ENCODE measurements at regions not wholly inside any gene's neighbourhood (a gene's known extent, or its start where the extent isn't known, plus 50 kb on each side); places are given as distances from the start of the nearest gene placed in this dataset.
"Not testable (repeated sequence)": the region's sequence is repeated elsewhere in the genome, so short reads cannot be mapped to it uniquely, and the experiment has no call there.

DNA sequence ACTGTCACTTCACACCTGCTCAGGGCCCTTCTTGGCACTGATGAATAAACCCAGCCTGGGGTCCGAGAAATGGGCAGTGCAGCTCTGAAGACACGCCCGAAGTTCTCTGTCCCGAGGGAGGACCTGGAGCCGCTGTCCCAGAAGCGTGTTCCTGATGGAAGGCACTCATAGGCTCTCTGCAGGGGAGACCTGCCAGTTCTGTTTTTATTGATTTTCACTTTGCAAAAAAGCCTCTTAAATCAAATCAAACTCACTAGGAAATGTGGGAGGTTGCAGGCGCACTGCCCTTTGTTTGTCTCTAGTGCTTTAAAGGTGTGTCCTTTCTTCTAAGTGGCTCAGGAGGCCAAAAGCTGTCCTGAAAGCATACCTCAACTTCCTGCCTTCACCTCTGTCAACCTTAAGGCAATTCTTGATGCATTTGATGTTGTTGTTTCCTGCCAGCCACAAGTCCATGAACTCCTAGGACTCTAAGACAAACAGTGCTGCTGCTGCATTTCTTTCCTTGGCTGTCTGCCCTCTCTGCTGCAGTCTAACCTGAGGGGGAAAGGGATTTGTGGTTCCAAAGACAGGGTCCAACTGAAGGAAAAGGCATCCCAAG, 663.2 kb downstream of the UQCRFS1 start:
- no peak for DNase-seq

DNA sequence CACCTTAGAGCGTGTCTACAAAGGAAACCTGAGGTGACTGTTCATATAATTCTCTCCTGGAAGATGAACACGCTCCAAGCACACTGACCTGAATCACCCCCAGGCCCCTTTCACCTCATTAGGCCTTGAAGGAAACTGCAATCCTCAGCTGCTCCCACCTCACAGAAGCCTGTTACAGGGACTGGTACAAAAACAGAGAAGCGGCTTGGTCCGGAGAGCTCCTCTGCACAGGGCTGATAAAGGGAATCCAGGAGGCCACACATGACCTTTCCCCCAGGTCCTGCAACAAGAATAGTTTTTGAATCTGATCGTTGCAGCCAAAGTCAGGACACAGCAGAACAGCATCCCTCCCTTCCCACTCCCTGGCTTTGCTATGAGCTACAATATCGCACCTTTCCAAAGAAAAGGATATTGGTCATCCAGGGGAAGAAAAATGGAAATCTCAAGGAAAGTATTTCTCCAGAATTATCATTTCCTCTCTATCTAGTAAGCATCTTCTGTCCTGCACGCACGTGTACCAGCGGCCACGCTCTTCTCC, 666.7 kb downstream of the UQCRFS1 start:
- no peak for DNase-seq

DNA sequence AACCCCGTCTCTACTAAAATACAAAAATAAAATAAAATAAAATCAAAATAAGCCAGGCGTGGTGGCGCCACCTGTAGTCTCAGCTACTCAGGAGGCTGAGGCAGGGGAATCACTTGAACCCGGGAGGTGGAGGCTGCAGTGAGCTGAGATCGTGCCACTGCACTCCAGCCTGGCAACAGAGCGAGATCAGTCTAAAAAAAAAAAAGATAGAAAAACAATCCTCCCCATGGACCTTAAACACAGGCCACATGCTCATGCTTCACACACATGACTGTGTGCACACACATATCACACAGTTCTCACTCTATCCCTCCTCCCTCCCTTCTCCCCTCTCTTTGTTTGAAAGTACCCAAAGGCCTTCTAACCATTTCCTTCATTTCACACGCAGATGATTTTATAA, 667.6 kb downstream of the UQCRFS1 start:
- DNase-seq: not testable (repeated sequence)

DNA sequence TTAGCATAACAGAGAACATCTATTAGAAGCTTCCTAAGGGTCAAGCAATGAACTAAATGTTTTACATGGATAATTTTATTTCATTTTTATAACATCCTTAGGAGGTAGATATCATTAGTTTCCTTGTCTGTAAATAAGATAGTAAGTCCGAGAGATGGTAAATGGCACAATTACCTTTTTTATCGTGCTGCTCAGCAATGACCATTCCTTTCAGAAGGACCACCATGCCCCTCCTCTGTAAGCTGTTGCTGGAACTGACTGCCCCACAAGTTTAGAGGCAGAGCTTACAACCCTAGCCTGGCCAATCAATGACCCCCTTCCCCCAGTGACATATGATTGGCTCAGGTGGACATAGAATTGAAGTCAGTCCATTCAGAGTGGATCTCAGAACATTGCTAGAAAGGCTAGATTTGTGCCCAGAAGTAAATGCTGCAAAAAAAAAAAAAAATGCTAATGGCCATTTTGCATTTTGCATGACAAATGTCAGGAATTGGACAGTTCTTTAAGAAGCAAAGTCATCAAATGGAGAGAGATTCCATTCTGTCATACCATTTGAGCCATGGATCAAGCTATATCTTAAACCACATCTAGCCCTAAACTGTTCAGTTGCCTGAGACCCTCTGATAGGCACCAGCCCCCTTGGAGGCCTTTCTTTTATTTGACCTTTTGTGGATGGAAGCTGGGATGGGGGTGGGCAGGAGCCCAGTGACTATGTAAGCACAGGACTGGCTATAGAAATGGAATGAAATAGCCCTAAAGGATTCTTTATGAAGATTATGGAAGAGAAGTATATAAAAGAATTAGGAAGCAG, 668.3 kb downstream of the UQCRFS1 start:
- no peak for DNase-seq

DNA sequence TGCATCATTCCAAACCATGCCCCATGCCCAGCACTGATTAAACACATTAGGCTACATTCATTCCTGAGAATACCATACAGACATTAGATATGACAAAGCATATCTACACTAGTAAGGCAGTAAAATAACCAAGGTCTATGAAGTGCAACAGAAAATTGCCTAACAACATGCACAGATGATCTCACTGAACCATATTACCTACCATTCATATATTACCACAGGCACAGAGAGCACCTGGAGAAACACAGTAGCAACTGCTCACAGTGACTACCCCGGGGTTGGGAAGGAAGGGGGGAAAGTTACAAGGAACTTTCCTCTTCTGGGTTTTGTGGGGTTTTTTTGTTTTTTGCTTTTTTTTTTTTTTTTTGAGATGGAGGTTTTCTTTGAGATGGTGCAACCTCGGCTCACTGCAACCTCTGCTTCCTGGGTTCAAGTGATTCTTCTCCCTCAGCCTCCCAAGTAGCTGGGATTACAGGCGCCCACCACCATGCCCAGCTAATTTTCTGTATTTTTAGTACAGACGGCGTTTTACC, 669.6 kb downstream of the UQCRFS1 start:
- no peak for DNase-seq

DNA sequence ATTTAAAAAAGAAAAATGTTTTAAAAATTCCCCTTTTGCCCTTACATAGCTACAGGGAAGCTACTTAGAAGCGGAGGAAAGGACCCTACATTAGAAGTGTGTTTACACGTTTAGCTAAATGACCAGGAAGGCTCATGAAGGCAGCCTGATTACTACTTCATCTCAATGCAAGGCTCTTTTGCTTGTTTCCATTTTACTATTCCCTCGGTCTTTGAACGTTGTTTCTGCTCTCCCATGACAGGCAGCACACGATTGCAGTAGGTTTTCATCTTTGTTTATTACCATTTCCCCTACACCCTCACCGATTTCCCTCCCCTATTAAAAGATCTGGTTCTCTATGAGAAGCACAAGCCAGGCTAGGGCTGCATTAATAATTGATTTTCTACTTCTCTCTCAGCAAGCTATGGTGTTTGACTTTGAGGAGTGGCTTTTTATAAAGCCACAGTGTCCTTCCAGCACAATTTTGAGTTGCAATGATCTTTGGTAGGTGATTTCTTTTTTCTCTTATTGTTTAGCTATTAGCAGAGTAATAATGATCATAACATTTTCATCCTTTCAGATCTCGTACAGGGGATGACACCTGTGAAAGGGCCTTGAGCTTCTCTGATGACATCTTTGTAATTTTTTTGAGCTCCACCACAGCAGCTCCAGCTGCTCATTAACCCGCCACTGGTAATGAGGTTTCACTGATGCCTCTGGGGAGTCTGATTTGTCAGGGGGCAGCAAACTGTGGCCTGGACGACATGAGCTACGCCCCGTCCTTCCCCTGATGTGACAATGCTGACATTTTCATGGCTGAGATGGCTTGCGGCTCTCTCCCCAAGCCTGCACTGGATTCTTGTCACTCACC, 670.3 kb downstream of the UQCRFS1 start:
- no peak for DNase-seq

DNA sequence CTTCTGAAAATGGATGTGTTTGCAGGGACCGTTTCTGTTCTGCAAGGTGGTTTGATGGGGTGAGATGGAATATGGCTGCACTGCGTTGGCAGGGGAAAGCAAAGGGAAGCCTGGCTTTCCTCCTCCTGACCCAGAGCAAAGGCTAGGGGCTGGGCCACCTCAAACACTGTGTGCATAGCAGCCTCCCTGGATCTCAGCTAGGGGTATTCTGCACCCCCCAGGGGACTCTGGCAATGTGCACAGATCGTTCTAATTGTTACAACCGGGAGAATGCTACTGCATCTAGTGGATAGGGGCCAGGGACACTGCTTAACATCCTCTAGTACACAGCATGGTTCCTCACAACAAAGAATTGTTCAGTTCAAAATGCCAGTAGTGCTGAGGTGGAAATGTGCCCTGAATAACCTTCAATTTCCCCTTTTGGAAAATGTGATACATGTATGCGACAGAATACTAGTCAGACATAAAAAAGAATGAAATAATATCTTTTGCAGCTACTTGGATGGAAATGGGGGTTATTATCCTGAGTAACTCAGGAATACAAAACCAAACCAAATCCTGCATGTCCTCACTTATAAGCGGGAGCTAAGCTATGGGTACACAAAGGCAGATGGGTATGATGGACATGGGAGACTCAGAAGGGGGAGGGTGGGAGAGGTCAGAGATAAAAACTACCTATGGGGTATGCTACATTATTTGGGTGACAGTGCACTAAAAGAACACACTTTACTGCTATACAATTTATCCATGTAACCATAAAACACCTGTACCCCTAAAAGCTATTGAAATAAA, 671.2 kb downstream of the UQCRFS1 start:
- DNase-seq: no peak

DNA sequence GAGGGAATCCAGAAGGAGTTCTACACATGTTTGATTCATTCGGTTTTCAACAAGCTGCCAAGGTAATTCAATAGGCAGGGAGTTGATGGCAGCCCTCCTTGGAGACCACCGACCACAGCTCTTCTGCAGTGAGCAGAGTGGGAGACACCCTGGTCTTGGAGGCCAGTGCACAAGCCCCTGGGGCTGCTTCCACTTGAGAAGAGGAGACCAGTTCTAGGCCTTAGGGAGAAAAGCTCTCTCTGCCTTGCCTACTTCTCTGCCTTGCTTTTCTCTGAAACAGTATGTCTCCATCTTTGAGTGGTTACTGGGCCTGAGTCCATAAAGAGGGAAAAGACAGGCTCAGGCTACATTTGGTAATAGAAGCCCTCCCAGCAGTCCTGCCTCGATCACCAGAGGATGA, 671.9 kb downstream of the UQCRFS1 start:
- no peak for DNase-seq

DNA sequence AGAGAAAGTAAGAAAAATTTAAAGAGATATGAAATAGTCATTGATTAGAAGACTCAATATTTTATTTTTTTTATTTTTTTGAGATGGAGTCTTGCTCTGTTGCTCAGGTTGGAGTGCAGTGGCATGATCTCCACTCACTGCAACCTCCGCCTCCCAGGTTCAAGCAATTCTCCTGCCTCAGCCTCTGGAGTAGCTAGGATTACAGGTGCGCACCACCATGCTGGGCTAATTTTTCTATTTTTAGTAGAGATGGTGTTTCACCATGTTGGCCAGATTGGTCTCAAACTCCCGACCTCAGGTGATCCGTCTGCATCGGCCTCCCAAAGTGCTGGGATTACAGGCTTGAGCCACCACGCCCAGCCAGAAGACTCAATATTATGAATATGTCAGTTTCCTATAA, 672.6 kb downstream of the UQCRFS1 start:
- not testable (repeated sequence) for DNase-seq

DNA sequence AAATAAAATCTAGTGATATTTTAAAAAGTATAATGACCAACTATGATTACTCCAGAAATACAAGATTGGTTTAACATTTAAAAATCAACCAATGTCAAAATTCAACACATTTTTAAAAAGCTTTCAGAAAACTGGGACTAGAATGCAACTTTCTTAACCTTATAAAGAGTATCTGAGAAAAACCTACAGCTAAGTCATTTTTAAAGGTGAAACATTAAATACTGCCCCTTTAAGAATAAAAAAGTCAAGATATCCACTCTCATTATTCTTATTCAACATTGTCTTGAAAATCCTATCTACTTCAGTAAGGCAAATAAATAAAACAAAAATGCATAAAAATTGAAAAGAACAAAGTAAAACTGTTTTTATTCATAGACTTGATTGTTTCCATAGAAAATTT, 673.2 kb downstream of the UQCRFS1 start:
- no peak for DNase-seq

DNA sequence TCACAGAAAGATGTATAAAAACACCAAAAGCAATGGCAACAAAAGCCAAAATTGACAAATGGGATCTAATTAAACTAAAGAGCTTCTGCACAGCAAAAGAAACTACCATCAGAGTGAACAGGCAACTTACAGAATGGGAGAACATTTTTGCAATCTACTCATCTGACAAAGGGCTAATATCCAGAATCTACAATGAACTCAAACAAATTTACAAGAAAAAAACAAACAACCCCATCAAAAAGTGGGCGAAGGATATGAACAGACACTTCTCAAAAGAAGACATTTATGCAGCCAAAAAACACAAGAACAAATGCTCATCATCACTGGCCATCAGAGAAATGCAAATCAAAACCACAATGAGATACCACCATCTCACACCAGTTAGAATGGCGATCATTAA, 674.4 kb downstream of the UQCRFS1 start:
- DNase-seq: not testable (repeated sequence)

DNA sequence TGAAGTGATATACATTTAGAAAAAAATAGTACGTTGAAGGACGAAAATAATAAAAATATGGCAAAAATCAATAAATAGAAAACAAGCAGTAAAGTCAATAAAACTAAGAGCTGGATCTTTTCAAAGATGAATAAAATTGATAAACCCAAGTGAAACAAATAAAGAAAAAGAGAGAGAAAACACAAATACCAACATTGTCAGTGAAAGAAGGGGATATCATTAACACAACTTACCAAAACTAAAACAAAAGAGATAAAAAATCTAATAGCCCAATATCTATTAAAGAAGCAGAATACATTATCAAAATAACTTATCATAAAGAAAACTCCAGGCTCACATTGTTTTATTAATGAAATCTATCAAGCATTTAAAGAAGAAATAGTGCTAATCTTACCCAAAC, 675.1 kb downstream of the UQCRFS1 start:
- no peak for DNase-seq

DNA sequence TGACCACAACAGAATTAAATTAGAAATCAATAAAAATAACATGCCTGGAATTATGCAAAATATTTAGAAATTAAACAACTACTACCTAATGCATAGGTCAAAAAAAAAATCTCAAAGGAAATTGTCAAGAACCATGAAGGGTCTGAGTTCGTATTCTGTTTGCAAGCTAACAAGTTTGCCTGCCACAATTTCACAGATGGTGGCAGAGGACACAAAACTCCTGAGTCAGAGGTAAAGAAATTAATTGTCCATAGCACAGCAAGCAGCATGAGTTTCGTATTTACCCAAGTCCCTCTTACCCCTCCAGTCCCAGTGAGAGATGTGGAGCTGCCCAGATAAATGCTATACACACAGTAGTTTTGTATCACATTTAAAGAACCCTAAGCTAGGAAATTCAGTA, 675.9 kb downstream of the UQCRFS1 start:
- DNase-seq: no peak

DNA sequence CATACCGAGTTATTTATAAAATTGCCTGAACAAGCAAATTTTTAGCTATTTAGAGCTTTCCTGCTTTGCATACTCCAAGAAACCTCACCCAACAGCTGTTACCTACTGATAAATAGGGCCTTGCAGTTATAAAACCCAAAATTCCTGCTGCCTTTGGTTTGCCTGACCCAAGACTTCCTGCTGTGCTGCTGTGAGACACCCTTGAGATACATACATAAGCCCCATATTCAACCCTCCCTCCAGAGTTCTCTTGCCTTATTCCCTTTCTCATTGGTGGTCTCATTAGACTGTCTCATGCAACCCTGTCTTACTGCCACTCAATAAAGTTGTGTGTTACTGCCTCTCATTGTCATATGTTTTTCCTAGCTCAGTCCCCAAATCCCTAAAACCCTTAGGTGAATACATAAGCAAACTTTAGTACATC, 677.6 kb downstream of the UQCRFS1 start:
- DNase-seq: no peak

DNA sequence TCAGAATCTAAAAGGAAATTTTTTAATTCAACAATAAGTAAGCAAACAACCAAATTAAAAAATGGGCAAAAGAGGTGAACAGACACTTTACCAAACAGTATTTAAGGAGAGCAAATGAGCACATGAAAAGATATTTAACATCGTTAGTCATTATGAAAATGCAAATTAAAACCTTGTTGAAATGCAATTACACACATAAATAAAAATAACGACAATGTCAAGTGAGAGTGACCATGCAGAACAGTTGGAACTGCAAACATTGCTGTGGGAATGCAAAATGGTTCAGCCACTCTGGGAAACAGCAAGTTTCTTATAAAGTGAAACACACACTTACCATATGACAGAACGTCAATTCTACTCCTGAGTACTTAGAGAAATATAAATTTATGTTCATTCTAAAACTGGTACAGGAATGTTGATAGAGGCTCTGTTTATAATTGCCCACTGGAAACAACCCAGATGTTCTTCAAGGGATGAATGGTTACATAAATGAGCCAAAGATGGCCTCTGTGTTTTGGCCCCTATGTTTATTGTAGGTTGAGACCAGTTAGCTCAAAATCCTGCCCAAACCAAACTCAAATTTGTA, 678.1 kb downstream of the UQCRFS1 start:
- no peak for DNase-seq

DNA sequence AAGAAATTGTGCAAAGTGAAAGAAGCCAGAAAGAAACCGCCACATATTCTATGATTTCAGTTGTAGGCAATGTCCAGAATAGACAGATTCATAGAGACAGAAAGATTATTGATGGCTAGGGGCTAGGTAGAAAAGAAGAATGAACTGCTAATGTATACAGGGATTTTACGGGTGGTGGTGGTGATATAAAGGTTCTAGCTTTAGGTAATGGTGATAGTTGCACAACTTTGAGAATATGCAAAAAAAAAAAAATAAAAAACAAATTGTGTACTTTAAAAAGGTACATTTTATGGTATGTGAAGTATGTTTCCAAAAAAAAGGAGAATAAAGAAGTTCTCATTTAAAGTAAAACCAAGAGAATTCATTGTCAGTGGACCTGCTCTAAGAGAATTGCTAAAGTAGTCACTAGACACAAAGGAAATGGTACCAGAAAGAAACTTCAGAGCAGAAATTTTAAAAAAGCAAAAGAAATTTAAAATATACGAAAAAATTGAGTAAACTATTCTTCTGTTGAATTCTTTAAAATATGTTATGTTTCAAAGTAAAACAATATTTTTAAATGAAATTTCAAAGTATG, 680.1 kb downstream of the UQCRFS1 start:
- no peak for DNase-seq

DNA sequence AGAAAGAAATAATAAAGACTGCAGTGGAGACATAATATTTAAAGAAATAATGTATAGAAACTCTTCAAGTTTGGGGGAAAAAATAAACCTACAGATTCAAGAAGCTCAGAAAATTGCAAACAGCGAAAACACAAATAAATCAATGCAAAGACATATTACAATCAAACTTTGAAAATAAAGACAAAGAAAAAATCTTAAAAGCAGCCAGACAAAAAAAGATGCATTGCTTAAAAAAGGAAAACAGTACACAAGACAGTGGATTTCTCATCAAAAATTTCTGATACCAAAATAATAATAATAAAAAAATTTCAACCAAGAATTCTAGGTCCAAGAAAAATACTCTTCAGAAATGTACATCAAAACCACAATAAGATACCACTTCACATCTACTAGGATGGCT, 681.0 kb downstream of the UQCRFS1 start:
- no peak for DNase-seq

DNA sequence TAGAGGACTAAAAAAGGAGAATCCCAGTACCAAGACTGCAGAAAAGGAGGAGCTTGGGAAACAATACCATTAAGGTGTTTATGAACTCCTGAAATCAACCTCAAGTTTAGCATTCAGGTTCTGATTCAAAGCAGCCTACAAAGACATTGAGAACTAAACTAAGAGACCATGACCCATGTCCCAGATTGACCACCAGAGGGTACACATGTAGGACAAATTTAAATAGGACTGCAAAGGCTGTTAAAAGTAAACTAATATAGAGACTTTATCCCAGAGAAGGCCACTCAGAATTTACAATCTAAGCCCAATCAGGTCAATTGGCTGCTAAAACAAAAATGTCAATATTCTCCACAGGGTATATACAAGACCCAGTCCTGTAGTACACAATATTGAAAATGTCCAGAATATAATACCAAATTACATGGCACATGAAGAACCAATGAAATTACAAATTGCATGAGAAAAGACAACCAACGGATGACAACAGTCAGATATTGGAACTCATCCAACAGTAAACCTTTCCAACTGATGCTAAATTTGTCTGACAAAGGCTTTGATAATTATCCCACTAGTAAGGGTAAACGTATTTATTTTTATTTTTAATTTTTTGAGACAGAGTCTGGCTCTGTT, 682.4 kb downstream of the UQCRFS1 start:
- no peak for DNase-seq

DNA sequence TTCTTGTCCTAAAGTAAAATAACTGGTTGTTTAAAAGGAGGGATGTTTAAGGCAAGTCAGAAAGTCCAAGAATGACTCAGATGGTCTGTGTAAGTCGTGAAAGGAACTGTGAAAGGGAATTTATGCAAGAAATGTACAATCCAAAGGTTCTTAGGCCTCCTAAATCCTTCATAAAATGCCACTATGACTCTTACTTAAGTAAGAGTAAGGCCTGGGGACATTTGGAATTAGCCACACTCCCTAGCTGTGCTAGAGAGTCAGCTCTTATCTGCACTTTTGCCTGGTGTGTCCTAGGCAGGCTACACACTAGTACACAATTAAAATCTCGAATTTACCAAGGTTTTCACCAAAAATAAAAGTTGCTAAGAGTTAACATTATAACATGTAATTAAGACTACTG, 686.9 kb downstream of the UQCRFS1 start:
- no peak for DNase-seq

DNA sequence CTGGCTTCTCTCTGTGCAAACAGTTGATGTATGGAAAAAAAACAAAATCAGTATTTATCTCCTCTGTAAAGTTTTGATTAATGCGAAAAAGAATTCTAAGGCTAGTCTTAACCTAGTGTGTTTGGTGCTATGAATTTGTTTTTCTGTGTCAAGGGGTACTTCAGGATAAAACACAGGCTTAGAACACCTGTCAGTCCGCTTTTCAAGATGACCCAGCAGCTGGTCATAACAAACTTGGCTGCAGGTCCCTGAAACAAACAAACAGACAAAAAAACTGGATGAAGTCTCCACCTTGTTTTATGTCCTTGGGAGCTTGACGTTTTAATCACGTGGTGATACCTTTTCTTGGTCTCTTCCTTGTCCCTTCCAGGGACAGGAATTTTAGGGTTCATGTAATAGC, 689.3 kb downstream of the UQCRFS1 start:
- no peak for DNase-seq

DNA sequence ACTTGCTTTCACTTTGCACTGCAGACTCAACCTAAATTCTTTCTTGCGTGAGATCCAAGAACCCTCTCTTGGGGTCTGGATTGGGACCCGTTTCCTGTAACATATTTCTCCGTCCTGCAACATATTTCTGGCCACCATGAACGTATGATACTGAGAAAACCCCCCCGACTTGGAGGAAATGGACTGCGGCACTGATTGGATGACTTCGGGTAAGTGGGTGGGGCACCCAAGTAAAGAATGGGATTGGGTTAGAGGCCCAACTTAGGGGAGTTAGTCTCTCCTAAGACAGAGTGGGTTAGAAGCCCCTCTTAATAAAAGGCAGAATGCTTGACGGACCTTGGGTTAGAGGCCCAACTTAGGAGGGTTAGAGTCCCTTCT, 690.4 kb downstream of the UQCRFS1 start:
- DNase-seq: no peak
